ENCODE measurements at regions not wholly inside any gene's neighbourhood (a gene's known extent, or its start where the extent isn't known, plus 50 kb on each side); places are given as distances from the start of the nearest gene placed in this dataset.

- H3K27ac ChIP-seq, result no peak overlapping the region
- TF ChIP-seq CTCF (conservative IDR thresholded peaks at IDR 0.05), result no peak
Measured at GRCh38 chr10:63077800-63078199, 55.3 kb upstream of the NRBF2 start.

DNA sequence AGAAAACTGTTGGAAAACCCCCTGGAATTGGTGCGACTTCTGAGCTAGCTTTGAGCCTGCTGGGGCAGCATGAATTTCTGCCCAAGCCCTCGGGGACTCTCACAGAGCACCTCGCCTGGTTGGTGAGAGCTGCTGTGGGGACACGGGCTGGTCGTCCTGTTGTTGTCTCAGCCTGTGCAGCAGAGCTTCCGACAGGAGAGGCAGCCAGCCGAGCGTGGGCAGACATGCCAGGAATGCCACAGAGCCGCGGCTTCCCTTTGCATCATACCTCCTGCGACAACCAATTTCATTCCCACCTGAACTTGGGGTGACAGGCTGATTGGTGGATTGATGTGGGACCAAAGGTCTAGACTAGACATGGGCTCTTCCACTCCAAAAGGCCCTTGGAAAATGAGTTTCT is 60.2 kb upstream of the NRBF2 start:
- H3K27ac ChIP-seq, result no peak overlapping the region
- no peak for TF ChIP-seq CTCF (conservative IDR thresholded peaks at IDR 0.05)

GRCh38 chr10:63071145-63071544 is 62.0 kb upstream of the NRBF2 start:
- no peak overlapping the region for H3K27ac ChIP-seq
- no peak for TF ChIP-seq CTCF (conservative IDR thresholded peaks at IDR 0.05)

- H3K27ac ChIP-seq, result no peak overlapping the region
- no peak for TF ChIP-seq CTCF (conservative IDR thresholded peaks at IDR 0.05)
Measured at GRCh38 chr10:63069318-63069717, 63.8 kb upstream of the NRBF2 start.

- H3K27ac ChIP-seq, result no peak overlapping the region
- no peak for TF ChIP-seq CTCF (conservative IDR thresholded peaks at IDR 0.05)
Measured at GRCh38 chr10:63068246-63068645, 64.9 kb upstream of the NRBF2 start.

DNA sequence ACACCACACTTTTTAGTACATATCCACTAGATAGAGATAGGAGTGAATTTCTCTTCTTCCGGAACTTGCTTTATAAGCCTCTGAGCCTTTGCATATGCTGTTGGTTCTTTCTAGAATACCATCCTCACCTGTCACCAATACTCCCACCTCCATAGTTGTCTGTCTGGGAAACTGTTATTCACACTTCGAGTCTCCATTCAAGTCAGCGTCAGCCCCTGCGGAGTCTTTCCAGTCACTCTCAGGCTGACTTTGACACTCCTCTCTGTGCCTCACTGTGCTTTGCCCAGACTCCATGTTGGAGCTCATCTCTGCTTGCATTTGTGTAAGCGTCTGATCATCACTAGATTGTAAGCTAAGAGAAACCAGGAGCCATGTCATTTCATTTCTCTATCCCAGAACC is 66.5 kb upstream of the NRBF2 start:
- H3K27ac ChIP-seq, result no peak overlapping the region

DNA sequence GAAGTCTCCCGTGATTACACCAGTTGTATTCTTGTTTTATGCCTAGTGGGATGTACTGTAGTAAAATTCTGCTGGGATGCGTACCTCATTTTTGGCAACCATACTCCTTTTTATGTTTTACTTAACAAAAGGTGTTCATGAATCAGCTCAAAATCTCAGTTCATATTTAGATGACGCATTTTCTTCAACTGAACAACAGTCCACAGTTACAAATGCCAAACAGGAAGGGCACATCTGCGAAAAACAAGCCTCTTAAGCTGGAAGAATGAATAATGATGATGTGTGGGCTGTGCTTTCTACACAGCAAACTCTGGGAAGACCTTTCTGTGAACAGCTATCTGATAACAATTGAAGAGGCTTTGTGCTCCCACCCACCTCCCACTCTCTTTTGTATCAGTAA is 68.4 kb upstream of the NRBF2 start:
- no peak overlapping the region for H3K27ac ChIP-seq
- no peak for TF ChIP-seq CTCF (conservative IDR thresholded peaks at IDR 0.05)

More for the DNA sequence above, 66.5 kb upstream of the NRBF2 start:
- no peak for TF ChIP-seq CTCF (conservative IDR thresholded peaks at IDR 0.05)

GRCh38 chr10:63058236-63058635 is 74.9 kb upstream of the NRBF2 start:
- no peak for TF ChIP-seq CTCF (conservative IDR thresholded peaks at IDR 0.05)
- H3K27ac ChIP-seq, result no peak overlapping the region
